Sigmoid colon (tissue), 6 donors: ENCODE measurements at regions not wholly inside any gene's neighbourhood (a gene's known extent, or its start where the extent isn't known, plus 50 kb on each side); places are given as distances from the start of the nearest gene placed in this dataset.

Experiments used
- DNase-seq: peaks from one replicate; pipeline ENCODE4 v3.0.0-alpha.2; 2019
- H3K27ac ChIP-seq, 4 donors: fragments of 200-600 bp; sonication (generic); one replicate each; pipeline ENCODE4 v1.5.1; 2016 to 2019; ENCODE audit warnings: mild to moderate bottlenecking in 1 of 4
- H3K27me3 ChIP-seq, 3 donors: fragments of 200-600 bp; sonication (generic); one replicate each; pipeline ENCODE4 v1.5.1; 2019; ENCODE audit warnings: mild to moderate bottlenecking in 1 of 3
- H3K36me3 ChIP-seq, 4 donors: fragments of 200-600 bp; sonication (generic); one replicate each; pipeline ENCODE4 v1.5.1; 2016 to 2019
- H3K4me1 ChIP-seq, 4 donors: fragments of 200-600 bp; sonication (generic); one replicate each; pipeline ENCODE4 v1.5.1; 2017 to 2019
- H3K4me3 ChIP-seq, 4 donors: fragments of 200-600 bp; sonication (generic); one replicate each; pipeline ENCODE4 v1.5.1; 2017 to 2019; ENCODE audit warnings: mild to moderate bottlenecking in 2 of 4, moderate library complexity in 1 of 4
- H3K9me3 ChIP-seq, 4 donors: fragments of 200-600 bp in 3 of 4; sonication (generic) in 3 of 4; one replicate each; pipeline versions ENCODE4 v1.5.1 to v1.6.1; 2013 to 2019
- EP300 ChIP-seq, 4 donors: sonication (generic); formaldehyde crosslinking; IDR thresholded peaks; one replicate each; pipeline ENCODE4 v1.6.1; 2017; ENCODE audit warnings: antibody characterized with exemption in 4 of 4
- POLR2A ChIP-seq, 2 donors: fragments of 450-650 bp; IDR thresholded peaks; one replicate each; pipeline ENCODE4 v1.6.1; 2016; ENCODE audit warnings: antibody characterized with exemption in 2 of 2, mild to moderate bottlenecking in 2 of 2, moderate library complexity in 2 of 2
- POLR2AphosphoS5 ChIP-seq, 4 donors: sonication (generic); formaldehyde crosslinking; IDR thresholded peaks; one replicate each; pipeline ENCODE4 v1.6.1; 2017; ENCODE audit warnings: antibody characterized with exemption in 4 of 4
- WGBS, 2 donors: extraction: QIAGEN DNeasy Blood & Tissue Kit; methylation state at CpG; one replicate each; pipeline ENCODE4 v1.1.7; 2013; 5-methylcytosine and 5-hydroxymethylcytosine counted together
- intact Hi-C: fragments of 100-400 bp; cut with DNase I; formaldehyde crosslinking; loops from one replicate; pipeline ENCODE4 v1.15.1; 2023
- TF ChIP-seq, protein P1 (sequence below), 4 experiments: fragments of 450-650 bp in 3 of 4; fragments of 200-600 bp in 1 of 4; IDR thresholded peaks; one replicate each; pipeline ENCODE4 v1.5.1; 2016 to 2019; ENCODE audit warnings: antibody characterized with exemption in 4 of 4, mild to moderate bottlenecking in 3 of 4, moderate library complexity in 2 of 4
- donor health status: healthy with polysubstance abuse.
- donor health status: healthy.

DNA sequence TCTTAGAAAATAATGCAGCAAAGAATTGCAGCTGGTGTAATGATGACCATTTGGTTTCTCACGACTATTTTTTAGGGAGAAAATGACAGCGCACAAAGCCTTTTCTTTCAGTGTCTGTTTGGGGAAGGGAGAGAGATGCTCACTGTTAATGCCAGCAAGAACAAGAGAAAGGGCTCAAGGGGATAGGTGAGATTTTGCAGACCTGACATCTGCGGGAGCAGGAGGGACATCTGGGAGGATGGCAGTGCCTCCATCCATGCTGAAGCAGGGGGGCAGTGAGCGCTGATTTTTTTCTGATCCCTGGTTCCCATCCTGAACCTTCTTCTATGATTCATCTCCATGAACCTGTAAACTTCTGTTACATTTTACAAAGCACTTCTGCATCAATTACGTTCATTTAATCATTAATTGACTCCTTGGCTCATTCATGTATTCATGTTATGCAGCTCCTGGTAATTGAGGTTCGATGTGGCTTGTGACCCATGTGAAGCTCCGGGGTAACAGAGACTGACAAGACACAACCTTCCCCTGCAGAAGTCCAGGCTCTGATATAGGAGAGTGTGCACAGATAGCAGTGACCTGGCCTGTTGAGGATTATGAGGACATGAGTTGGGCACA, 595.3 kb downstream of the PTPRU start:
- Histone ChIP-seq H3K9me3 (no peaks in the 10 kb centered on the region), H3K4me1 (no peaks in the 10 kb centered on the region), H3K36me3 (no peaks in the 10 kb centered on the region), H3K4me3 (no peak overlapping the region), H3K27me3 (peaks cover 0 to 39% (median 20%) of the 10 kb centered on the region in 3 donors), H3K27ac (no peak overlapping the region)
- intact Hi-C loops = no loop called here
- DNase-seq = no peak
- 73 to 86% methylated on average over 7 of the region's 7 CpGs for WGBS, 2 donors
- no peak for TF ChIP-seq EP300 (IDR thresholded peaks at IDR 0.05)
- TF ChIP-seq, protein P1, sequence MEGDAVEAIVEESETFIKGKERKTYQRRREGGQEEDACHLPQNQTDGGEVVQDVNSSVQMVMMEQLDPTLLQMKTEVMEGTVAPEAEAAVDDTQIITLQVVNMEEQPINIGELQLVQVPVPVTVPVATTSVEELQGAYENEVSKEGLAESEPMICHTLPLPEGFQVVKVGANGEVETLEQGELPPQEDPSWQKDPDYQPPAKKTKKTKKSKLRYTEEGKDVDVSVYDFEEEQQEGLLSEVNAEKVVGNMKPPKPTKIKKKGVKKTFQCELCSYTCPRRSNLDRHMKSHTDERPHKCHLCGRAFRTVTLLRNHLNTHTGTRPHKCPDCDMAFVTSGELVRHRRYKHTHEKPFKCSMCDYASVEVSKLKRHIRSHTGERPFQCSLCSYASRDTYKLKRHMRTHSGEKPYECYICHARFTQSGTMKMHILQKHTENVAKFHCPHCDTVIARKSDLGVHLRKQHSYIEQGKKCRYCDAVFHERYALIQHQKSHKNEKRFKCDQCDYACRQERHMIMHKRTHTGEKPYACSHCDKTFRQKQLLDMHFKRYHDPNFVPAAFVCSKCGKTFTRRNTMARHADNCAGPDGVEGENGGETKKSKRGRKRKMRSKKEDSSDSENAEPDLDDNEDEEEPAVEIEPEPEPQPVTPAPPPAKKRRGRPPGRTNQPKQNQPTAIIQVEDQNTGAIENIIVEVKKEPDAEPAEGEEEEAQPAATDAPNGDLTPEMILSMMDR (IDR thresholded peaks at IDR 0.05) = no peak
- no peak for TF ChIP-seq POLR2A (IDR thresholded peaks at IDR 0.05)
- TF ChIP-seq POLR2AphosphoS5 (IDR thresholded peaks at IDR 0.05) = no peak

DNA sequence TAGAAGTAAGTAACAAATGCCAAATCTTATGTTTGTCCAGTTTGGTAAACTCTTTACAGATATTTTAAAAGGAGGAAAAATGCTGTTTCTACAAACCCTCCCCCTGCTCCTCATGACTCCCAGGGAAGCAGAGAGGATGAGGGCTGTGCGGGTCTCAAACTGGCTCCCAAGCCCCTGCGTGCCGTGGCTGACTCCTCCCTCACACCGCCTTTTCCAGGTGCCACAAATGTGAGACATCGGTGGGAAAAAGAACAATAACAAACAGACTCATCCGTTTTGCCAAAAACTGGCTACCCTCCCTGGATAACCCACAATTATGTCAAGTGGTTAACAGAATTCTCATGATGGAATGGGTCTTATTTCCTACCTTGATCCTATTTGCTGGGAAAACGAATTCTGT, 594.6 kb downstream of the PTPRU start:
- Histone ChIP-seq H3K9me3 (no peaks in the 10 kb centered on the region), H3K36me3 (no peaks in the 10 kb centered on the region), H3K4me3 (no peak overlapping the region), H3K4me1 (no peaks in the 10 kb centered on the region), H3K27ac (no peak overlapping the region), H3K27me3 (peaks cover 0 to 42% (median 20%) of the 10 kb centered on the region in 3 donors)
- TF ChIP-seq, protein P1 (IDR thresholded peaks at IDR 0.05) = no peak
- TF ChIP-seq POLR2A (IDR thresholded peaks at IDR 0.05) (no peak), EP300 (IDR thresholded peaks at IDR 0.05) (no peak)
- intact Hi-C loops = no loop called here
- no peak for DNase-seq
- 70 to 73% methylated on average over 7 of the region's 7 CpGs for WGBS, 2 donors

DNA sequence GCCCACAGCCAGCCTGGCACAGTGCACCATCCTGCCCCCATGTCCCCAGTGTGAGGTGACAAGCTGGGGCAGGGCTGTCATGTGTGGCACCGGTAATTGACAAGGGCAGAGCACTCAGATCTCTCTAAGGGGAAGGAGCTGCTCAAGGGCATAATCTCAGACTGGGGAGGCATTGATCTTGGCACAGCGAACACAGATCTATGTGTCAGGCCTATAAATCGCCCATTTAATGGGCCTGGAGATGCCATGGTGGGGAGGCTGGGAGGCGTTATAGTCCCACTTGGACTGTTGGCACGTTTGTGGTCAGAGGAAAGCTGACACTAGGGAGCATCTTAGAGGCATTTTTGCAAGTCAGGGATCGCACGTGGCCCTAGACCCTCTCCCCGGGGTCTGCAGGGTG, 594.1 kb downstream of the PTPRU start:
- no peaks in the 10 kb centered on the region for H3K4me1 ChIP-seq
- no peaks in the 10 kb centered on the region for H3K9me3 ChIP-seq
- WGBS, 2 donors = 54 to 66% methylated on average over 8 of the region's 8 CpGs
- no peak for DNase-seq
- intact Hi-C loops = no loop called here
- no peak for TF ChIP-seq POLR2A (IDR thresholded peaks at IDR 0.05)
- no peak for TF ChIP-seq POLR2AphosphoS5 (IDR thresholded peaks at IDR 0.05)
- TF ChIP-seq EP300 (IDR thresholded peaks at IDR 0.05) = no peak
- TF ChIP-seq, protein P1 (IDR thresholded peaks at IDR 0.05) = no peak
- no peak overlapping the region for H3K4me3 ChIP-seq
- no peaks in the 10 kb centered on the region for H3K36me3 ChIP-seq
- H3K27me3 ChIP-seq = peaks cover 0 to 42% (median 20%) of the 10 kb centered on the region in 3 donors
- H3K27ac ChIP-seq = no peak overlapping the region

DNA sequence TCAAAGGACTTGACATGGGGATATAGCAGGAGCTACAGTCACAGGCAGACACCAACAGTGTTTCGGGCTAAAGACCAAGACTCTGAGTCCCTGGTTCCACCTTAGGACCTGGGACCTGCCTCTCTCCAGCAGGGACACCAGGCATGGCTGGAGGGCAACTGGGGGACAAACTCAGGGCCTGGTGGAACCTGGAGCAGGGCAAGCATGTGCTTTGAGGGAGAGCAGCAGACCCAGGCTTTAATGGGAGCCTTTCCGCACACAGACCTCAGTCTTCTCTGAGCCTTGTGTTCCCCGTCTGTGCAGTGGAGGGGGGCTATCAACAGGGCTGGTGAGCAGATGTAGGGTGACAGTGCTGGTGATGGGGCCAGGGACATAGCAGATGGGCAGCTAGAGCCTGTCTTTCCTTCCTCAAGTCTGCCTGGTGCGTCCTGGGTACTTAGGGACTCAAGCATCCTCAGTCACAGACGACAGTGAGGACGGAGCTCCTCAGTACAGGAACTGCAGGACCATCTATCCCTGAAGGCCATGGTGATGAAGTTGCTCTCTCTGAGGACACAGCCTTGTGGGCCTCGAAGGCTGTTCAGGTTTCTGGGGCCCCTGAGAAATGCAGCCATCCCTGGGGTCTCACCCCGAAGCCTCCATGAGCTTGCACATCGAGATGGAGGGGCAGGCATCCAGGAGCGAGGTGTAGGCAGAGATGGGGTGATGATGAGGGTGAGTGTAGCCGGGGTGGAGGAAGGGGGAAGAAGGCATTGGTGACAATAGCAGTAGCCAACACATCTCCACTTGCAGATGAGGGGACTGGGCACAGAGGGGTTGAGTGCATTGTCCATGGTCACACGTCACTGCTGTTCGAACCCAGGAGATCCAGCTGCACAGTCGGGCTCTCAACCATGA, 593.4 kb downstream of the PTPRU start:
- TF ChIP-seq, protein P1 (IDR thresholded peaks at IDR 0.05) = no peak
- TF ChIP-seq EP300 (IDR thresholded peaks at IDR 0.05) = no peak
- no peak for TF ChIP-seq POLR2A (IDR thresholded peaks at IDR 0.05)
- no peak for TF ChIP-seq POLR2AphosphoS5 (IDR thresholded peaks at IDR 0.05)
- WGBS, 2 donors = 85 to 90% methylated on average over 14 of the region's 14 CpGs
- intact Hi-C loops = no loop called here
- no peaks in the 10 kb centered on the region for H3K4me1 ChIP-seq
- no peaks in the 10 kb centered on the region for H3K36me3 ChIP-seq
- H3K27ac ChIP-seq = no peak overlapping the region
- DNase-seq = no peak
- no peak overlapping the region for H3K4me3 ChIP-seq
- no peaks in the 10 kb centered on the region for H3K9me3 ChIP-seq
- peaks cover 0 to 44% (median 20%) of the 10 kb centered on the region in 3 donors for H3K27me3 ChIP-seq
